GM23338 (cell line): ENCODE measurements at regions not wholly inside any gene's neighbourhood (a gene's known extent, or its start where the extent isn't known, plus 50 kb on each side); places are given as distances from the start of the nearest gene placed in this dataset.

ENCODE experiments used
- ATAC-seq: fragments of 200-7000 bp; cut with Tn5 transposase; 3 replicates; pipeline ENCODE4 v1.9.1; 2020
- DNase-seq: peaks from one replicate; pipeline ENCODE4 v3.0.0-alpha.2; 2015; ENCODE audit warnings: low spot score
- H2AFZ ChIP-seq: fragments of 200-600 bp; sonication (generic); 2 replicates; pipeline ENCODE4 v1.8.0; 2016; ENCODE audit warnings: antibody characterized with exemption, mild to moderate bottlenecking, moderate library complexity
- H3F3A ChIP-seq: fragments of 200-600 bp; sonication (generic); replicated peaks from 2 replicates; pipeline ENCODE4 v1.8.0; 2017; ENCODE audit warnings: antibody characterized with exemption, mixed run types, low read depth
- H3K27ac ChIP-seq: fragments of 200-600 bp; sonication (generic); 2 replicates; pipeline ENCODE4 v1.6.1; 2016; ENCODE audit warnings: low read depth
- H3K27me3 ChIP-seq: fragments of 200-600 bp; sonication (generic); 2 replicates; pipeline ENCODE4 v1.8.0; 2016; ENCODE audit warnings: mild to moderate bottlenecking, mixed run types, moderate library complexity; ENCODE audit not compliant: insufficient read depth
- H3K36me3 ChIP-seq: fragments of 200-600 bp; sonication (generic); 2 replicates; pipeline ENCODE4 v1.8.0; 2016; ENCODE audit warnings: mild to moderate bottlenecking; ENCODE audit not compliant: insufficient read depth
- H3K4me1 ChIP-seq: fragments of 200-600 bp; sonication (generic); 2 replicates; pipeline ENCODE4 v1.8.0; 2016; ENCODE audit warnings: mild to moderate bottlenecking, moderate library complexity; ENCODE audit not compliant: insufficient read depth
- H3K4me2 ChIP-seq: fragments of 200-600 bp; sonication (generic); 2 replicates; pipeline ENCODE4 v1.7.1; 2017; ENCODE audit warnings: mixed run types
- H3K4me3 ChIP-seq: fragments of 200-600 bp; sonication (generic); 2 replicates; pipeline ENCODE4 v1.6.1; 2016; ENCODE audit warnings: mixed run types
- H3K79me2 ChIP-seq: fragments of 200-600 bp; sonication (generic); replicated peaks from 2 replicates; pipeline ENCODE4 v1.8.0; 2017; ENCODE audit warnings: mild to moderate bottlenecking; ENCODE audit not compliant: insufficient read depth
- H3K9me2 ChIP-seq: fragments of 200-600 bp; sonication (generic); 2 replicates; pipeline ENCODE4 v1.8.0; 2017; ENCODE audit not compliant: insufficient read depth
- H4K20me1 ChIP-seq: fragments of 200-600 bp; sonication (generic); replicated peaks from 2 replicates; pipeline ENCODE4 v1.8.0; 2017; ENCODE audit warnings: mild to moderate bottlenecking; ENCODE audit not compliant: insufficient read depth
- H3K27ac Mint-ChIP-seq: 2 replicates; pipeline ENCODE4 v1.8.0; 2020; ENCODE audit warnings: inconsistent platforms, mild to moderate bottlenecking, moderate library complexity, mixed read lengths
- H3K27me3 Mint-ChIP-seq: 3 replicates; pipeline ENCODE4 v1.8.0; 2022; ENCODE audit warnings: low read depth, mild to moderate bottlenecking, moderate library complexity, mixed read lengths, inconsistent platforms; ENCODE audit not compliant: insufficient read depth, poor library complexity
- H3K36me3 Mint-ChIP-seq: 3 replicates; pipeline ENCODE4 v1.8.0; 2021; ENCODE audit warnings: low read depth, mild to moderate bottlenecking, inconsistent platforms, moderate library complexity, mixed read lengths
- H3K4me1 Mint-ChIP-seq: 3 replicates; pipeline ENCODE4 v1.8.0; 2020; ENCODE audit warnings: mild to moderate bottlenecking, inconsistent platforms, mixed read lengths
- H3K4me3 Mint-ChIP-seq: 3 replicates; pipeline ENCODE4 v1.8.0; 2021; ENCODE audit warnings: moderate library complexity, mild to moderate bottlenecking, inconsistent platforms, mixed read lengths
- H3K9me3 Mint-ChIP-seq: 3 replicates; pipeline ENCODE4 v1.8.0; 2020; ENCODE audit warnings: moderate library complexity, mild to moderate bottlenecking, inconsistent platforms, mixed read lengths
- EZH2 ChIP-seq: fragments of 200-600 bp; sonication (generic); IDR thresholded peaks from one replicate; pipeline ENCODE4 v1.8.0; 2017; ENCODE audit warnings: antibody characterized with exemption, mild to moderate bottlenecking, low read depth; ENCODE audit not compliant: unreplicated experiment
- EZH2phosphoT487 ChIP-seq: fragments of 200-600 bp; sonication (generic); IDR thresholded peaks from one replicate; pipeline ENCODE4 v1.8.1; 2018; ENCODE audit warnings: antibody characterized with exemption; ENCODE audit not compliant: unreplicated experiment
- JUNB ChIP-seq: IDR thresholded peaks from one replicate; pipeline ENCODE4 v1.6.1; 2016; ENCODE audit warnings: antibody characterized with exemption; ENCODE audit not compliant: unreplicated experiment
- NANOG ChIP-seq: IDR thresholded peaks from 2 replicates; pipeline ENCODE4 v1.6.1; 2016; ENCODE audit warnings: antibody characterized with exemption, borderline replicate concordance
- POLR2AphosphoS5 ChIP-seq: IDR thresholded peaks from 2 replicates; pipeline ENCODE4 v1.6.1; 2016; ENCODE audit warnings: antibody characterized with exemption, low read depth
- STAT1 ChIP-seq: IDR thresholded peaks from one replicate; pipeline ENCODE4 v1.6.1; 2016; ENCODE audit warnings: antibody characterized with exemption; ENCODE audit not compliant: unreplicated experiment
- ZNF114 ChIP-seq: fragments of 250-450 bp; sonication (Bioruptor Pico); IDR thresholded peaks from 2 replicates; pipeline ENCODE4 v1.5.0; 2020; ENCODE audit warnings: mild to moderate bottlenecking, moderate library complexity
- ZNF331 ChIP-seq: fragments of 250-450 bp; sonication (Bioruptor Pico); IDR thresholded peaks from 2 replicates; pipeline ENCODE4 v1.5.0; 2020; ENCODE audit warnings: low read depth, mild to moderate bottlenecking, moderate library complexity
- TF ChIP-seq, protein P1 (sequence below): IDR thresholded peaks from one replicate; pipeline ENCODE4 v1.6.1; 2018; ENCODE audit warnings: antibody characterized with exemption; ENCODE audit not compliant: unreplicated experiment
- TF ChIP-seq, protein P2 (sequence below), 2 experiments: fragments of 200-600 bp in 1 of 2; sonication (generic) in 1 of 2; conservative IDR thresholded peaks; 2 replicates each; pipeline versions ENCODE4 v1.5.1 to v1.6.1; 2016 to 2017; ENCODE audit warnings: antibody characterized with exemption in 2 of 2, low read depth in 2 of 2, mild to moderate bottlenecking in 2 of 2, moderate library complexity in 1 of 2

GRCh38 chr3:115204475-115204874, 57.4 kb upstream of the ZBTB20 start:
- Mint-ChIP-seq H3K36me3 (no peaks in the 10 kb centered on the region), H3K27me3 (no peaks in the 10 kb centered on the region), H3K4me1 (no peaks in the 10 kb centered on the region), H3K4me3 (no peak overlapping the region), H3K27ac (no peak overlapping the region), H3K9me3 (no peaks in the 10 kb centered on the region)
- H3K9me2 ChIP-seq = no peaks in the 10 kb centered on the region; the same call in 1 of the 2 replicates
- H3K4me2 ChIP-seq = no peak overlapping the region
- H4K20me1 ChIP-seq = no peaks in the 10 kb centered on the region
- H3K36me3 ChIP-seq = no peaks in the 10 kb centered on the region
- no peaks in the 10 kb centered on the region for H3K79me2 ChIP-seq
- no peaks in the 10 kb centered on the region for H3K27me3 ChIP-seq
- TF ChIP-seq EZH2phosphoT487 = no peak
- TF ChIP-seq, protein P1, sequence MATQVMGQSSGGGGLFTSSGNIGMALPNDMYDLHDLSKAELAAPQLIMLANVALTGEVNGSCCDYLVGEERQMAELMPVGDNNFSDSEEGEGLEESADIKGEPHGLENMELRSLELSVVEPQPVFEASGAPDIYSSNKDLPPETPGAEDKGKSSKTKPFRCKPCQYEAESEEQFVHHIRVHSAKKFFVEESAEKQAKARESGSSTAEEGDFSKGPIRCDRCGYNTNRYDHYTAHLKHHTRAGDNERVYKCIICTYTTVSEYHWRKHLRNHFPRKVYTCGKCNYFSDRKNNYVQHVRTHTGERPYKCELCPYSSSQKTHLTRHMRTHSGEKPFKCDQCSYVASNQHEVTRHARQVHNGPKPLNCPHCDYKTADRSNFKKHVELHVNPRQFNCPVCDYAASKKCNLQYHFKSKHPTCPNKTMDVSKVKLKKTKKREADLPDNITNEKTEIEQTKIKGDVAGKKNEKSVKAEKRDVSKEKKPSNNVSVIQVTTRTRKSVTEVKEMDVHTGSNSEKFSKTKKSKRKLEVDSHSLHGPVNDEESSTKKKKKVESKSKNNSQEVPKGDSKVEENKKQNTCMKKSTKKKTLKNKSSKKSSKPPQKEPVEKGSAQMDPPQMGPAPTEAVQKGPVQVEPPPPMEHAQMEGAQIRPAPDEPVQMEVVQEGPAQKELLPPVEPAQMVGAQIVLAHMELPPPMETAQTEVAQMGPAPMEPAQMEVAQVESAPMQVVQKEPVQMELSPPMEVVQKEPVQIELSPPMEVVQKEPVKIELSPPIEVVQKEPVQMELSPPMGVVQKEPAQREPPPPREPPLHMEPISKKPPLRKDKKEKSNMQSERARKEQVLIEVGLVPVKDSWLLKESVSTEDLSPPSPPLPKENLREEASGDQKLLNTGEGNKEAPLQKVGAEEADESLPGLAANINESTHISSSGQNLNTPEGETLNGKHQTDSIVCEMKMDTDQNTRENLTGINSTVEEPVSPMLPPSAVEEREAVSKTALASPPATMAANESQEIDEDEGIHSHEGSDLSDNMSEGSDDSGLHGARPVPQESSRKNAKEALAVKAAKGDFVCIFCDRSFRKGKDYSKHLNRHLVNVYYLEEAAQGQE = no peak
- TF ChIP-seq ZNF331 (CRISPR knock-in tag) = no peak
- no peak for TF ChIP-seq NANOG
- TF ChIP-seq JUNB = no peak
- no peak for TF ChIP-seq STAT1
- TF ChIP-seq, protein P2, sequence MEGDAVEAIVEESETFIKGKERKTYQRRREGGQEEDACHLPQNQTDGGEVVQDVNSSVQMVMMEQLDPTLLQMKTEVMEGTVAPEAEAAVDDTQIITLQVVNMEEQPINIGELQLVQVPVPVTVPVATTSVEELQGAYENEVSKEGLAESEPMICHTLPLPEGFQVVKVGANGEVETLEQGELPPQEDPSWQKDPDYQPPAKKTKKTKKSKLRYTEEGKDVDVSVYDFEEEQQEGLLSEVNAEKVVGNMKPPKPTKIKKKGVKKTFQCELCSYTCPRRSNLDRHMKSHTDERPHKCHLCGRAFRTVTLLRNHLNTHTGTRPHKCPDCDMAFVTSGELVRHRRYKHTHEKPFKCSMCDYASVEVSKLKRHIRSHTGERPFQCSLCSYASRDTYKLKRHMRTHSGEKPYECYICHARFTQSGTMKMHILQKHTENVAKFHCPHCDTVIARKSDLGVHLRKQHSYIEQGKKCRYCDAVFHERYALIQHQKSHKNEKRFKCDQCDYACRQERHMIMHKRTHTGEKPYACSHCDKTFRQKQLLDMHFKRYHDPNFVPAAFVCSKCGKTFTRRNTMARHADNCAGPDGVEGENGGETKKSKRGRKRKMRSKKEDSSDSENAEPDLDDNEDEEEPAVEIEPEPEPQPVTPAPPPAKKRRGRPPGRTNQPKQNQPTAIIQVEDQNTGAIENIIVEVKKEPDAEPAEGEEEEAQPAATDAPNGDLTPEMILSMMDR (conservative IDR thresholded peaks at IDR 0.05; ENCODE audit: low read depth in 2 of 2) = no peak
- no peak for DNase-seq
- no peak overlapping the region for H3K27ac ChIP-seq
- H3F3A ChIP-seq = no peaks in the 10 kb centered on the region
- ATAC-seq = no peak
- H3K4me1 ChIP-seq = no peaks in the 10 kb centered on the region
- H3K4me3 ChIP-seq = no peak overlapping the region
- H2AFZ ChIP-seq = no peak overlapping the region

GRCh38 chr3:115208066-115208750, 61.1 kb upstream of the ZBTB20 start:
- H3K27me3 Mint-ChIP-seq = no peaks in the 10 kb centered on the region
- no peaks in the 10 kb centered on the region for H3K36me3 ChIP-seq
- H3K9me2 ChIP-seq = no peaks in the 10 kb centered on the region; the same call in 1 of the 2 replicates
- no peak overlapping the region for H3K27ac Mint-ChIP-seq
- ATAC-seq = no peak
- no peak for DNase-seq
- H3K27ac ChIP-seq = no peak overlapping the region
- H3K9me3 Mint-ChIP-seq = no peaks in the 10 kb centered on the region
- peaks cover 18% of the 10 kb centered on the region for H3K4me1 ChIP-seq
- TF ChIP-seq EZH2phosphoT487 (no peak), POLR2AphosphoS5 (no peak), STAT1 (no peak), EZH2 (no peak), ZNF114 (CRISPR knock-in tag) (no peak)
- TF ChIP-seq, protein P2 (conservative IDR thresholded peaks at IDR 0.05; ENCODE audit: low read depth in 2 of 2) = no peak
- TF ChIP-seq, protein P1 = no peak
- no peaks in the 10 kb centered on the region for H3K27me3 ChIP-seq
- no peak overlapping the region for H2AFZ ChIP-seq
- H3K4me3 ChIP-seq = no peak overlapping the region
- H3K79me2 ChIP-seq = no peaks in the 10 kb centered on the region
- no peak overlapping the region for H3K4me3 Mint-ChIP-seq
- no peak overlapping the region for H3K4me2 ChIP-seq
- H3K4me1 Mint-ChIP-seq = peaks cover 19% of the 10 kb centered on the region
- H3K36me3 Mint-ChIP-seq = no peaks in the 10 kb centered on the region
- no peaks in the 10 kb centered on the region for H3F3A ChIP-seq
- no peaks in the 10 kb centered on the region for H4K20me1 ChIP-seq
